ENCODE measurements at regions not wholly inside any gene's neighbourhood (a gene's known extent, or its start where the extent isn't known, plus 50 kb on each side); places are given as distances from the start of the nearest gene placed in this dataset.

GRCh38 chr21:20613654-20614053 is 384.6 kb upstream of the NCAM2 start:
- DNase-seq: no peak

- no peak for DNase-seq
Measured at GRCh38 chr21:20617130-20617529, 381.1 kb upstream of the NCAM2 start.

GRCh38 chr21:20618878-20619277 is 379.3 kb upstream of the NCAM2 start:
- no peak for DNase-seq

GRCh38 chr21:20627594-20627993 is 370.6 kb upstream of the NCAM2 start:
- no peak for DNase-seq

GRCh38 chr21:20631633-20632032 is 366.6 kb upstream of the NCAM2 start:
- DNase-seq: no peak

GRCh38 chr21:20639026-20639425 is 359.2 kb upstream of the NCAM2 start:
- DNase-seq: no peak

- DNase-seq: no peak
Measured at GRCh38 chr21:20641241-20641640, 357.0 kb upstream of the NCAM2 start.

- DNase-seq: no peak
Measured at GRCh38 chr21:20642681-20643080, 355.5 kb upstream of the NCAM2 start.

GRCh38 chr21:20644552-20644951 is 353.7 kb upstream of the NCAM2 start:
- no peak for DNase-seq

GRCh38 chr21:20645344-20645743 is 352.9 kb upstream of the NCAM2 start:
- no peak for DNase-seq

- no peak for DNase-seq
Measured at GRCh38 chr21:20646431-20647165, 351.6 kb upstream of the NCAM2 start.

- DNase-seq: no peak
Measured at GRCh38 chr21:20647607-20648006, 350.6 kb upstream of the NCAM2 start.

- DNase-seq: no peak
Measured at GRCh38 chr21:20649231-20649630, 349.0 kb upstream of the NCAM2 start.

- DNase-seq: no peak
Measured at GRCh38 chr21:20652846-20653245, 345.4 kb upstream of the NCAM2 start.

- DNase-seq: no peak
Measured at GRCh38 chr21:20661246-20661645, 337.0 kb upstream of the NCAM2 start.

GRCh38 chr21:20661745-20662422 is 336.3 kb upstream of the NCAM2 start:
- DNase-seq: no peak

- DNase-seq: no peak
Measured at GRCh38 chr21:20662514-20662913, 335.7 kb upstream of the NCAM2 start.

GRCh38 chr21:20667931-20668330 is 330.3 kb upstream of the NCAM2 start:
- DNase-seq: no peak

- no peak for DNase-seq
Measured at GRCh38 chr21:20685475-20685874, 312.7 kb upstream of the NCAM2 start.

GRCh38 chr21:20698585-20698984 is 299.6 kb upstream of the NCAM2 start:
- no peak for DNase-seq

GRCh38 chr21:20701235-20701634 is 297.0 kb upstream of the NCAM2 start:
- no peak for DNase-seq

- DNase-seq: no peak
Measured at GRCh38 chr21:20703112-20703767, 295.0 kb upstream of the NCAM2 start.

GRCh38 chr21:20720623-20721022 is 277.6 kb upstream of the NCAM2 start:
- DNase-seq: no peak

- no peak for DNase-seq
Measured at GRCh38 chr21:20721151-20721550, 277.1 kb upstream of the NCAM2 start.

All from CD4-positive, alpha-beta T cell treated with Interleukin-17A for 4 hours (primary cell).